DND-41 (cell line): ENCODE measurements at regions not wholly inside any gene's neighbourhood (a gene's known extent, or its start where the extent isn't known, plus 50 kb on each side); places are given as distances from the start of the nearest gene placed in this dataset.

Experiments used
- CTCF ChIP-seq: IDR thresholded peaks from 2 replicates; pipeline ENCODE4 v1.5.1; 2012; ENCODE audit warnings: borderline replicate concordance, low read length, moderate library complexity, mild to moderate bottlenecking; ENCODE audit not compliant: poor library complexity, severe bottlenecking; ENCODE audit errors: extremely low read depth
- EZH2 ChIP-seq: IDR thresholded peaks from 3 replicates; pipeline ENCODE4 v1.6.1; 2012; ENCODE audit warnings: borderline replicate concordance, low read depth, mild to moderate bottlenecking, moderate library complexity, low read length, inconsistent platforms; ENCODE audit not compliant: severe bottlenecking

GRCh38 chr3:31227131-31227562, 305.6 kb upstream of the STT3B start:
- no peak for TF ChIP-seq CTCF
- TF ChIP-seq EZH2 = no peak
